ENCODE measurements at regions not wholly inside any gene's neighbourhood (a gene's known extent, or its start where the extent isn't known, plus 50 kb on each side); places are given as distances from the start of the nearest gene placed in this dataset.

- Histone ChIP-seq H3K27ac (ENCODE audit: poor library complexity, severe bottlenecking) (no peak overlapping the region), H3K36me3 (ENCODE audit: low read depth) (no peaks in the 10 kb centered on the region)
- no peak for DNase-seq (ENCODE audit: low spot score)
These were observed 149.7 kb upstream of the DAAM1 start for GRCh38 chr14:59038746-59039145.

GRCh38 chr14:59041308-59041707 is 147.2 kb upstream of the DAAM1 start:
- Histone ChIP-seq H3K4me1 (ENCODE audit: insufficient read depth, poor library complexity, severe bottlenecking) (no peaks in the 10 kb centered on the region), H3K27ac (ENCODE audit: poor library complexity, severe bottlenecking) (no peak overlapping the region), H3K9me3 (ENCODE audit: severe bottlenecking) (no peaks in the 10 kb centered on the region), H3K27me3 (ENCODE audit: insufficient read depth, poor library complexity, severe bottlenecking) (no peaks in the 10 kb centered on the region), H3K36me3 (ENCODE audit: low read depth) (no peaks in the 10 kb centered on the region), H3K4me3 (ENCODE audit: severe bottlenecking) (no peak overlapping the region)
- TF ChIP-seq CTCF (IDR thresholded peaks at IDR 0.05; ENCODE audit: poor library complexity, severe bottlenecking) = no peak
- ATAC-seq (ENCODE audit: low read depth) = no peak
- DNase-seq (ENCODE audit: low spot score) = no peak

More at GRCh38 chr14:59038746-59039145, 149.7 kb upstream of the DAAM1 start:
- H3K9me3 ChIP-seq (ENCODE audit: severe bottlenecking) = no peaks in the 10 kb centered on the region
- no peak for ATAC-seq (ENCODE audit: low read depth)
- H3K4me1 ChIP-seq (ENCODE audit: insufficient read depth, poor library complexity, severe bottlenecking) = no peaks in the 10 kb centered on the region
- no peaks in the 10 kb centered on the region for H3K27me3 ChIP-seq (ENCODE audit: insufficient read depth, poor library complexity, severe bottlenecking)
- no peak overlapping the region for H3K4me3 ChIP-seq (ENCODE audit: severe bottlenecking)
- no peak for TF ChIP-seq CTCF (IDR thresholded peaks at IDR 0.05; ENCODE audit: poor library complexity, severe bottlenecking)

- Histone ChIP-seq H3K36me3 (ENCODE audit: low read depth) (no peaks in the 10 kb centered on the region), H3K4me3 (ENCODE audit: severe bottlenecking) (no peak overlapping the region), H3K27me3 (ENCODE audit: insufficient read depth, poor library complexity, severe bottlenecking) (peaks cover 4% of the 10 kb centered on the region), H3K9me3 (ENCODE audit: severe bottlenecking) (no peaks in the 10 kb centered on the region), H3K4me1 (ENCODE audit: insufficient read depth, poor library complexity, severe bottlenecking) (no peaks in the 10 kb centered on the region), H3K27ac (ENCODE audit: poor library complexity, severe bottlenecking) (no peak overlapping the region)
- no peak for TF ChIP-seq CTCF (IDR thresholded peaks at IDR 0.05; ENCODE audit: poor library complexity, severe bottlenecking)
- ATAC-seq (ENCODE audit: low read depth) = no peak
- DNase-seq (ENCODE audit: low spot score) = no peak
These were observed 143.8 kb upstream of the DAAM1 start for GRCh38 chr14:59044707-59045106.

GRCh38 chr14:59046746-59047145 is 141.7 kb upstream of the DAAM1 start:
- ATAC-seq (ENCODE audit: low read depth) = no peak
- Histone ChIP-seq H3K9me3 (ENCODE audit: severe bottlenecking) (no peaks in the 10 kb centered on the region), H3K4me3 (ENCODE audit: severe bottlenecking) (no peak overlapping the region), H3K27me3 (ENCODE audit: insufficient read depth, poor library complexity, severe bottlenecking) (peaks cover 4% of the 10 kb centered on the region), H3K36me3 (ENCODE audit: low read depth) (no peaks in the 10 kb centered on the region), H3K27ac (ENCODE audit: poor library complexity, severe bottlenecking) (no peak overlapping the region), H3K4me1 (ENCODE audit: insufficient read depth, poor library complexity, severe bottlenecking) (no peaks in the 10 kb centered on the region)
- no peak for TF ChIP-seq CTCF (IDR thresholded peaks at IDR 0.05; ENCODE audit: poor library complexity, severe bottlenecking)
- no peak for DNase-seq (ENCODE audit: low spot score)

GRCh38 chr14:59055006-59055405 is 133.5 kb upstream of the DAAM1 start:
- DNase-seq (ENCODE audit: low spot score) (no peak), ATAC-seq (ENCODE audit: low read depth) (no peak)
- no peak for TF ChIP-seq CTCF (IDR thresholded peaks at IDR 0.05; ENCODE audit: poor library complexity, severe bottlenecking)
- no peak overlapping the region for H3K27ac ChIP-seq (ENCODE audit: poor library complexity, severe bottlenecking)
- H3K4me3 ChIP-seq (ENCODE audit: severe bottlenecking) = no peak overlapping the region
- no peaks in the 10 kb centered on the region for H3K36me3 ChIP-seq (ENCODE audit: low read depth)
- no peaks in the 10 kb centered on the region for H3K9me3 ChIP-seq (ENCODE audit: severe bottlenecking)
- H3K4me1 ChIP-seq (ENCODE audit: insufficient read depth, poor library complexity, severe bottlenecking) = no peaks in the 10 kb centered on the region
- no peaks in the 10 kb centered on the region for H3K27me3 ChIP-seq (ENCODE audit: insufficient read depth, poor library complexity, severe bottlenecking)

Measured in RWPE2 (cell line).